ENCODE measurements at regions not wholly inside any gene's neighbourhood (a gene's known extent, or its start where the extent isn't known, plus 50 kb on each side); places are given as distances from the start of the nearest gene placed in this dataset.

DNA sequence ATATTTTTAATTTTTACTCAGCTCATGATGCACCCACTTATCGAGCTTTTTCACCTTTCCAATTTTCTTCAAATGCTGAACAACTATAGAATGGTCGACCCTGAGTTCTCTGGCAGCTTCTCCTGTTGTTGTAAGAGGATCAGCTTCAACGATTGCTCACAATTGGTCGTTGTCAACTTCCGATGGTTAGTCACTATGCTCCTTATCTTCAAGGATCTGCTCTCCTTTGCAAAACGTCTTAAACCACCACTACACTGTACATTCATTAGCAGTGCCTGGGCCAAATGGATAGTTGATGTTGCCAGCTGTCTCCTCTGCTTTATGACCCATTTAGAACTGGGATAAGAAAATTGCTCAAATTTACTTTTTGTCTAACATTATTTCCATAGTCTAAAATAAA lies 385.9 kb upstream of the LYPLAL1 start:
- TF ChIP-seq EZH2 (optimal IDR thresholded peaks at IDR 0.05; ENCODE audit: low read depth, low read length): no peak
- no peak for TF ChIP-seq EZH2phosphoT487 (IDR thresholded peaks at IDR 0.05; ENCODE audit: low read length)

Data from MM.1S (cell line).